ENCODE measurements at regions not wholly inside any gene's neighbourhood (a gene's known extent, or its start where the extent isn't known, plus 50 kb on each side); places are given as distances from the start of the nearest gene placed in this dataset.

GRCh38 chr5:82754036-82754746 lies 323.0 kb downstream of the TMEM167A start:
- H3K4me3 ChIP-seq (ENCODE audit: low read depth, low read length): no peak overlapping the region
- TF ChIP-seq CTCF (IDR thresholded peaks at IDR 0.05; ENCODE audit: low read depth, low read length): no peak

GRCh38 chr5:82753374-82753773 lies 323.8 kb downstream of the TMEM167A start:
- H3K4me3 ChIP-seq (ENCODE audit: low read depth, low read length): no peak overlapping the region
- TF ChIP-seq CTCF (IDR thresholded peaks at IDR 0.05; ENCODE audit: low read depth, low read length): no peak

- TF ChIP-seq CTCF (IDR thresholded peaks at IDR 0.05; ENCODE audit: low read depth, low read length): no peak
These were observed 327.8 kb downstream of the TMEM167A start for GRCh38 chr5:82749461-82749820.

GRCh38 chr5:82748688-82749460 lies 328.3 kb downstream of the TMEM167A start:
- no peak overlapping the region for H3K4me3 ChIP-seq (ENCODE audit: low read depth, low read length)
- TF ChIP-seq CTCF (IDR thresholded peaks at IDR 0.05; ENCODE audit: low read depth, low read length): no peak

More at GRCh38 chr5:82749461-82749820, 327.8 kb downstream of the TMEM167A start:
- H3K4me3 ChIP-seq (ENCODE audit: low read depth, low read length): no peak overlapping the region

GRCh38 chr5:82747986-82748385 lies 329.2 kb downstream of the TMEM167A start:
- no peak for TF ChIP-seq CTCF (IDR thresholded peaks at IDR 0.05; ENCODE audit: low read depth, low read length)
- no peak overlapping the region for H3K4me3 ChIP-seq (ENCODE audit: low read depth, low read length)

GRCh38 chr5:82745016-82745415 lies 332.2 kb downstream of the TMEM167A start:
- no peak overlapping the region for H3K4me3 ChIP-seq (ENCODE audit: low read depth, low read length)
- TF ChIP-seq CTCF (IDR thresholded peaks at IDR 0.05; ENCODE audit: low read depth, low read length): no peak

- H3K4me3 ChIP-seq (ENCODE audit: low read depth, low read length): no peak overlapping the region
- no peak for TF ChIP-seq CTCF (IDR thresholded peaks at IDR 0.05; ENCODE audit: low read depth, low read length)
These were observed 338.4 kb downstream of the TMEM167A start for GRCh38 chr5:82738681-82739269.
